ENCODE measurements at regions not wholly inside any gene's neighbourhood (a gene's known extent, or its start where the extent isn't known, plus 50 kb on each side); places are given as distances from the start of the nearest gene placed in this dataset.
A peak's percentile ranks its signal among the peaks of the same experiment; 100 is the strongest.

- Mint-ChIP-seq H3K36me3 (no peaks in the 10 kb centered on the region), H3K4me3 (no peak overlapping the region), H3K27ac (no peak overlapping the region), H3K9me3 (no peaks in the 10 kb centered on the region), H3K4me1 (peaks cover 0 to 1% (median 0%) of the 10 kb centered on the region in 4 donors), H3K27me3 (peaks cover 0 to 6% (median 0%) of the 10 kb centered on the region in 5 donors)
- POLR2A ChIA-PET, result no interaction called here
- no peak for ATAC-seq
- DNase-seq, result no peak
Observed at GRCh38 chr13:33639626-33640080, 178.3 kb upstream of the RFC3 start.

- H3K4me1 Mint-ChIP-seq, result peaks cover 0 to 1% (median 0%) of the 10 kb centered on the region in 4 donors
- ATAC-seq (no peak), DNase-seq (no peak)
- H3K36me3 Mint-ChIP-seq, result no peaks in the 10 kb centered on the region
- H3K9me3 Mint-ChIP-seq, result no peaks in the 10 kb centered on the region
- H3K4me3 Mint-ChIP-seq, result no peak overlapping the region
- POLR2A ChIA-PET, result no interaction called here
- H3K27ac Mint-ChIP-seq, result no peak overlapping the region
- H3K27me3 Mint-ChIP-seq, result peaks cover 0 to 6% (median 0%) of the 10 kb centered on the region in 5 donors
Observed at GRCh38 chr13:33640832-33641231, 177.1 kb upstream of the RFC3 start.

GRCh38 chr13:33642374-33643065 is 175.4 kb upstream of the RFC3 start:
- Mint-ChIP-seq H3K36me3 (no peaks in the 10 kb centered on the region), H3K4me3 (no peak overlapping the region), H3K9me3 (no peaks in the 10 kb centered on the region), H3K27me3 (peaks cover 0 to 5% (median 0%) of the 10 kb centered on the region in 5 donors), H3K27ac (peak overlapping the region in 1 of 10 donors; percentile 77), H3K4me1 (peaks cover 0 to 1% (median 0%) of the 10 kb centered on the region in 4 donors)
- POLR2A ChIA-PET, result no interaction called here
- ATAC-seq (no peak), DNase-seq (no peak)

GRCh38 chr13:33644581-33645543 is 173.1 kb upstream of the RFC3 start:
- Mint-ChIP-seq H3K9me3 (no peaks in the 10 kb centered on the region), H3K27me3 (peaks cover 0 to 5% (median 0%) of the 10 kb centered on the region in 5 donors), H3K36me3 (no peaks in the 10 kb centered on the region), H3K4me3 (no peak overlapping the region), H3K4me1 (peaks cover 0 to 1% (median 0%) of the 10 kb centered on the region in 4 donors), H3K27ac (no peak overlapping the region)
- DNase-seq (no peak), ATAC-seq (no peak)
- POLR2A ChIA-PET, result no interaction called here

- Mint-ChIP-seq H3K9me3 (no peaks in the 10 kb centered on the region), H3K4me3 (no peak overlapping the region), H3K27me3 (peaks cover 0 to 5% (median 0%) of the 10 kb centered on the region in 5 donors), H3K4me1 (peaks cover 0 to 1% (median 0%) of the 10 kb centered on the region in 4 donors), H3K36me3 (no peaks in the 10 kb centered on the region), H3K27ac (no peak overlapping the region)
- no peak for ATAC-seq
- POLR2A ChIA-PET, result no interaction called here
- DNase-seq, result no peak
Observed at GRCh38 chr13:33645591-33646554, 172.1 kb upstream of the RFC3 start.

GRCh38 chr13:33649212-33649878 is 168.6 kb upstream of the RFC3 start:
- Mint-ChIP-seq H3K4me3 (no peak overlapping the region), H3K36me3 (no peaks in the 10 kb centered on the region), H3K27me3 (peaks cover 2 to 21% (median 4%) of the 10 kb centered on the region in 5 donors), H3K27ac (no peak overlapping the region), H3K4me1 (no peaks in the 10 kb centered on the region), H3K9me3 (no peaks in the 10 kb centered on the region)
- ATAC-seq (no peak), DNase-seq (no peak)
- POLR2A ChIA-PET, result no interaction called here

- no peaks in the 10 kb centered on the region for H3K4me1 Mint-ChIP-seq
- peaks cover 4 to 21% (median 4%) of the 10 kb centered on the region in 5 donors for H3K27me3 Mint-ChIP-seq
- no peaks in the 10 kb centered on the region for H3K9me3 Mint-ChIP-seq
- DNase-seq, result no peak
- H3K4me3 Mint-ChIP-seq, result no peak overlapping the region
- POLR2A ChIA-PET, result no interaction called here
- no peak for ATAC-seq
- H3K27ac Mint-ChIP-seq, result no peak overlapping the region
- H3K36me3 Mint-ChIP-seq, result no peaks in the 10 kb centered on the region
Observed at GRCh38 chr13:33651766-33652165, 166.2 kb upstream of the RFC3 start.

- H3K4me3 Mint-ChIP-seq, result no peak overlapping the region
- no peak overlapping the region for H3K27ac Mint-ChIP-seq
- no peak for ATAC-seq
Observed at GRCh38 chr13:33657274-33657673, 160.7 kb upstream of the RFC3 start.

GRCh38 chr13:33659466-33659865 is 158.5 kb upstream of the RFC3 start:
- ATAC-seq (no peak), DNase-seq (no peak)
- Mint-ChIP-seq H3K4me3 (no peak overlapping the region), H3K27me3 (peaks cover 0 to 19% (median 3%) of the 10 kb centered on the region in 5 donors), H3K36me3 (no peaks in the 10 kb centered on the region), H3K9me3 (no peaks in the 10 kb centered on the region), H3K27ac (no peak overlapping the region), H3K4me1 (no peaks in the 10 kb centered on the region)
- POLR2A ChIA-PET, result no interaction called here

More at GRCh38 chr13:33657274-33657673, 160.7 kb upstream of the RFC3 start:
- H3K9me3 Mint-ChIP-seq, result no peaks in the 10 kb centered on the region
- no peaks in the 10 kb centered on the region for H3K36me3 Mint-ChIP-seq
- DNase-seq, result no peak
- peaks cover 4 to 36% (median 5%) of the 10 kb centered on the region in 5 donors for H3K27me3 Mint-ChIP-seq
- no peaks in the 10 kb centered on the region for H3K4me1 Mint-ChIP-seq
- POLR2A ChIA-PET, result no interaction called here

- no peak for DNase-seq
- Mint-ChIP-seq H3K27me3 (peaks cover 0 to 19% (median 3%) of the 10 kb centered on the region in 5 donors), H3K4me1 (no peaks in the 10 kb centered on the region), H3K4me3 (no peak overlapping the region), H3K27ac (no peak overlapping the region), H3K36me3 (no peaks in the 10 kb centered on the region), H3K9me3 (no peaks in the 10 kb centered on the region)
- ATAC-seq, result no peak
- POLR2A ChIA-PET, result no interaction called here
Observed at GRCh38 chr13:33659894-33660293, 158.1 kb upstream of the RFC3 start.

- POLR2A ChIA-PET, result no interaction called here
- Mint-ChIP-seq H3K4me3 (no peak overlapping the region), H3K27ac (no peak overlapping the region), H3K36me3 (no peaks in the 10 kb centered on the region), H3K4me1 (peaks cover 0 to 5% (median 0%) of the 10 kb centered on the region in 4 donors), H3K9me3 (no peaks in the 10 kb centered on the region), H3K27me3 (peaks cover 0 to 19% (median 2%) of the 10 kb centered on the region in 5 donors)
- ATAC-seq, result no peak
- DNase-seq, result no peak
Observed at GRCh38 chr13:33662392-33662791, 155.6 kb upstream of the RFC3 start.

- Mint-ChIP-seq H3K9me3 (no peaks in the 10 kb centered on the region), H3K27me3 (peaks cover 0 to 8% (median 0%) of the 10 kb centered on the region in 5 donors), H3K27ac (no peak overlapping the region), H3K36me3 (no peaks in the 10 kb centered on the region), H3K4me3 (no peak overlapping the region), H3K4me1 (peaks cover 0 to 7% (median 0%) of the 10 kb centered on the region in 4 donors)
- DNase-seq (no peak), ATAC-seq (no peak)
- POLR2A ChIA-PET, result no interaction called here
Observed at GRCh38 chr13:33665626-33666175, 152.2 kb upstream of the RFC3 start.

All from naive thymus-derived CD8-positive, alpha-beta T cell (primary cell).